ENCODE measurements at regions not wholly inside any gene's neighbourhood (a gene's known extent, or its start where the extent isn't known, plus 50 kb on each side); places are given as distances from the start of the nearest gene placed in this dataset.

DNA sequence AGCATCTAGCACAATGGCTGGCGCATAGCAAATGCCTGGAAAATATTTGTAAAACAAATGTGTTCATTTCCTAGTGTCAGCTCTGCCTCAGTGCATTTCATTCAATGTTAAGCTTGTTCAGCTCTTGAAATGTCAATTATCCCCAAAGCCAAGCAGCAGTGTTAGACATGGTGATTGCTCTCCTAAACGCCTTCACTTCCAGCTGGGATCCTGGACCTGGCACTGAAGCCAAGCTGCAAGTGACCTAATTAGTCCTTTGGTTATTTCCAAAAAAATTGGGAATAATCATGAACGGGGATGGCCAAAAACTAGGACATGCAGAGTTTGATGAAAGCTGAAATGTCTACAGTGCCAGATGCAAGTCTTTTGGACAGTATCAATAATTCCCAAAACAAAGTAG is 54.9 kb upstream of the MDGA2 start:
- TF ChIP-seq CTCF (conservative IDR thresholded peaks at IDR 0.05 in 1 of 2, IDR thresholded peaks at IDR 0.05 in 1 of 2; ENCODE audit: extremely low read depth in 1 of 2, insufficient read depth in 1 of 2, low read depth in 1 of 2, low read length in 2 of 2) (no peak), EZH2 (IDR thresholded peaks at IDR 0.05; ENCODE audit: borderline replicate concordance, low read length) (no peak)

Measured in mammary epithelial cell (primary cell).